ENCODE measurements at regions not wholly inside any gene's neighbourhood (a gene's known extent, or its start where the extent isn't known, plus 50 kb on each side); places are given as distances from the start of the nearest gene placed in this dataset.

DNA sequence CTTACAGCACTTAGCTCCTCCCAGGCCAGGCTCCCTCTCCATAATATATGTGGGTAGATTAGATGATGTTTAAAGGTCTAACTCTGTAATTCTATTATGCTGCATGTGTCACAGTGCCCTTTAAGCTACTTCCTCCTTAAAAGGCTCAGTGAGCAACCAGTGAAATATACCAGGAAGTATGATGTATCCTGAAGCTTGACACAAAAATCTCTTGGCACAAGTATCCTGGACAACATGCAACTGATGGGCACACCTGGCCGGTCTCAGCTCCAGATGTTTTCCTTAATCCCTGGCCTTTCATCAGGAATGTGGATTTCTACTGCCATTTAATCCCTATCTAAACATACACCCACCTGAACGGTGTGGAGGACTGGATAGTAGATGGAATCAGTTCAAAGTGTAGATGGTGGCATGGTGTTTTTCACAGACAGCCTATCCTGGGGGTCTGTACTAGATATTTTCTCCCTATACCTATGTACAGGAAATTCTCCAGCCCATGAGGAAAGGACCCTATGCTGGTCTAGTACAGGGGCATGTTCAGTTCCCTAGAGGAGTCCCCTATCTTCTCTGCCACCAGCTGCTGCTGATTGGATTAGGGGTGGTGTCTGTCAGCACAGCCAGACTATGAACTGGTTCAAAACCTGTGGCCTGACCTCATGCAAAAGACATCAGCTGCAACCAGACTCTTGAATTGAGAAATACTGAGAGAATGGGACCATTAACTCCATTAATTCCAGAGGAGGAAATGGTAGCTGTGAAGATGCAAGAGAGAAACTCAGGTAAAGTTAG lies 59.4 kb upstream of the CITED2 start:
- DNase-seq, result no peak
- Histone ChIP-seq H2AFZ (ENCODE audit: low read length) (no peak overlapping the region), H3K79me2 (ENCODE audit: low read length) (no peaks in the 10 kb centered on the region), H3K4me3 (ENCODE audit: low read length) (no peak overlapping the region), H3K36me3 (replicated peaks; ENCODE audit: insufficient read depth, low read length) (no peaks in the 10 kb centered on the region), H4K20me1 (ENCODE audit: insufficient read depth, low read length) (no peaks in the 10 kb centered on the region), H3K9me2 (replicated peaks; ENCODE audit: insufficient read depth, low read length) (no peaks in the 10 kb centered on the region), H3K4me1 (ENCODE audit: low read length) (no peaks in the 10 kb centered on the region), H3K27me3 (replicated peaks; ENCODE audit: insufficient read depth, low read length) (no peaks in the 10 kb centered on the region), H3F3A (ENCODE audit: insufficient read depth, low read length) (no peaks in the 10 kb centered on the region), H3K4me2 (ENCODE audit: low read depth, low read length) (no peak overlapping the region), H3K27ac (ENCODE audit: low read length) (no peak overlapping the region), H3K9me3 (replicated peaks; ENCODE audit: insufficient read depth, low read length) (no peaks in the 10 kb centered on the region), H3K9ac (ENCODE audit: low read length) (no peak overlapping the region)
- TF ChIP-seq EZH2 (optimal IDR thresholded peaks at IDR 0.05; ENCODE audit: low read depth, low read length), result no peak
- TF ChIP-seq EZH2phosphoT487 (IDR thresholded peaks at IDR 0.05; ENCODE audit: low read length), result no peak
- no peak for TF ChIP-seq CTCF (IDR thresholded peaks at IDR 0.05; ENCODE audit: low read length)

- H3K4me3 ChIP-seq (ENCODE audit: low read length), result no peak overlapping the region
- TF ChIP-seq EZH2 (optimal IDR thresholded peaks at IDR 0.05; ENCODE audit: low read depth, low read length), result no peak
Measured at GRCh38 chr6:139431602-139431956, 57.1 kb upstream of the CITED2 start.

GRCh38 chr6:139430899-139431601 lies 56.6 kb upstream of the CITED2 start:
- TF ChIP-seq EZH2phosphoT487 (IDR thresholded peaks at IDR 0.05; ENCODE audit: low read length) (no peak), EZH2 (optimal IDR thresholded peaks at IDR 0.05; ENCODE audit: low read depth, low read length) (no peak), CTCF (IDR thresholded peaks at IDR 0.05; ENCODE audit: low read length) (no peak)

More at GRCh38 chr6:139431602-139431956, 57.1 kb upstream of the CITED2 start:
- no peaks in the 10 kb centered on the region for H3K4me1 ChIP-seq (ENCODE audit: low read length)
- H3K9me2 ChIP-seq (replicated peaks; ENCODE audit: insufficient read depth, low read length), result no peaks in the 10 kb centered on the region
- H3K9ac ChIP-seq (ENCODE audit: low read length), result no peak overlapping the region
- no peaks in the 10 kb centered on the region for H3K9me3 ChIP-seq (replicated peaks; ENCODE audit: insufficient read depth, low read length)
- no peaks in the 10 kb centered on the region for H4K20me1 ChIP-seq (ENCODE audit: insufficient read depth, low read length)
- H3K4me2 ChIP-seq (ENCODE audit: low read depth, low read length), result no peak overlapping the region
- H3K36me3 ChIP-seq (replicated peaks; ENCODE audit: insufficient read depth, low read length), result no peaks in the 10 kb centered on the region
- no peak overlapping the region for H3K27ac ChIP-seq (ENCODE audit: low read length)
- no peaks in the 10 kb centered on the region for H3K27me3 ChIP-seq (replicated peaks; ENCODE audit: insufficient read depth, low read length)
- H2AFZ ChIP-seq (ENCODE audit: low read length), result no peak overlapping the region
- no peaks in the 10 kb centered on the region for H3F3A ChIP-seq (ENCODE audit: insufficient read depth, low read length)
- no peaks in the 10 kb centered on the region for H3K79me2 ChIP-seq (ENCODE audit: low read length)
- no peak for DNase-seq

More at GRCh38 chr6:139430899-139431601, 56.6 kb upstream of the CITED2 start:
- Histone ChIP-seq H3K9me3 (replicated peaks; ENCODE audit: insufficient read depth, low read length) (no peaks in the 10 kb centered on the region), H4K20me1 (ENCODE audit: insufficient read depth, low read length) (no peaks in the 10 kb centered on the region), H3K79me2 (ENCODE audit: low read length) (no peaks in the 10 kb centered on the region), H2AFZ (ENCODE audit: low read length) (no peak overlapping the region), H3K4me2 (ENCODE audit: low read depth, low read length) (no peak overlapping the region), H3K27me3 (replicated peaks; ENCODE audit: insufficient read depth, low read length) (no peaks in the 10 kb centered on the region), H3K36me3 (replicated peaks; ENCODE audit: insufficient read depth, low read length) (no peaks in the 10 kb centered on the region), H3K4me3 (ENCODE audit: low read length) (no peak overlapping the region), H3F3A (ENCODE audit: insufficient read depth, low read length) (no peaks in the 10 kb centered on the region), H3K27ac (ENCODE audit: low read length) (no peak overlapping the region), H3K4me1 (ENCODE audit: low read length) (no peaks in the 10 kb centered on the region), H3K9me2 (replicated peaks; ENCODE audit: insufficient read depth, low read length) (no peaks in the 10 kb centered on the region), H3K9ac (ENCODE audit: low read length) (no peak overlapping the region)
- DNase-seq, result no peak
